Activated T-helper 9 cell treated with anti-CD3 and anti-CD28 coated beads, Interleukin-2, amount 50 U/mL, for 16 hours (primary cell): ENCODE measurements at regions not wholly inside any gene's neighbourhood (a gene's known extent, or its start where the extent isn't known, plus 50 kb on each side); places are given as distances from the start of the nearest gene placed in this dataset.

Experiments
- DNase-seq: peaks from one replicate; pipeline ENCODE4 v3.0.0-alpha.2; 2020; ENCODE audit warnings: low read depth

GRCh38 chr11:36726420-36726819 lies 128.4 kb upstream of the RAG2 start:
- DNase-seq: no peak

GRCh38 chr11:36724742-36725385 lies 126.8 kb upstream of the RAG2 start:
- DNase-seq: no peak

- no peak for DNase-seq
These were observed 124.4 kb upstream of the RAG2 start for GRCh38 chr11:36722421-36722820.

GRCh38 chr11:36719358-36720107 lies 121.5 kb upstream of the RAG2 start:
- no peak for DNase-seq

- no peak for DNase-seq
These were observed 120.4 kb upstream of the RAG2 start for GRCh38 chr11:36718451-36718850.

- DNase-seq: no peak
These were observed 115.7 kb upstream of the RAG2 start for GRCh38 chr11:36713715-36714114.

- no peak for DNase-seq
These were observed 113.2 kb upstream of the RAG2 start for GRCh38 chr11:36711104-36711825.
